Breast epithelium (tissue), 4 donors: ENCODE measurements at regions not wholly inside any gene's neighbourhood (a gene's known extent, or its start where the extent isn't known, plus 50 kb on each side); places are given as distances from the start of the nearest gene placed in this dataset.

ENCODE experiments used
- DNase-seq, 2 donors: peaks; one replicate each; pipeline ENCODE4 v3.0.0-alpha.2; 2019; ENCODE audit warnings: low spot score in 2 of 2
- H3K27ac ChIP-seq, 2 donors: fragments of 200-600 bp; sonication (generic) in 1 of 2; one replicate each; pipeline ENCODE4 v1.5.1; 2016 to 2019; ENCODE audit warnings: mild to moderate bottlenecking in 1 of 2
- H3K27me3 ChIP-seq, 2 donors: fragments of 200-600 bp; sonication (generic) in 1 of 2; one replicate each; pipeline versions ENCODE4 v1.5.1 to v1.6.0; 2017 to 2019; ENCODE audit warnings: control low read depth in 1 of 2, mild to moderate bottlenecking in 1 of 2
- H3K36me3 ChIP-seq: fragments of 200-600 bp; one replicate; pipeline ENCODE4 v1.5.1; 2019
- H3K4me1 ChIP-seq, 2 donors: fragments of 200-600 bp; sonication (generic); one replicate each; pipeline ENCODE4 v1.5.1; 2016 to 2019; ENCODE audit warnings: control low read depth in 1 of 2
- H3K4me3 ChIP-seq, 3 donors: fragments of 200-600 bp; sonication (generic); 1 replicate in 2 of 3; 2 replicates in 1 of 3; pipeline ENCODE4 v1.5.1; 2016 to 2019; ENCODE audit warnings: mild to moderate bottlenecking in 3 of 3, moderate library complexity in 2 of 3
- H3K9me3 ChIP-seq, 2 donors: fragments of 200-600 bp; sonication (generic) in 1 of 2; one replicate each; pipeline ENCODE4 v1.5.1; 2016 to 2019; ENCODE audit warnings: control low read depth in 1 of 2
- POLR2A ChIP-seq: fragments of 450-650 bp; IDR thresholded peaks from one replicate; pipeline ENCODE4 v1.6.1; 2016; ENCODE audit warnings: antibody characterized with exemption, mild to moderate bottlenecking, moderate library complexity
- POLR2AphosphoS5 ChIP-seq, 3 donors: sonication (generic); formaldehyde crosslinking; IDR thresholded peaks; one replicate each; pipeline ENCODE4 v1.6.1; 2017; ENCODE audit warnings: antibody characterized with exemption in 3 of 3
- intact Hi-C: fragments of 100-400 bp; cut with DNase I; formaldehyde crosslinking; loops from one replicate; pipeline ENCODE4 v1.15.1; 2023; ENCODE audit warnings: low total_unique reads
- TF ChIP-seq, protein P1 (sequence below), 3 donors: fragments of 450-650 bp; IDR thresholded peaks; one replicate each; pipeline ENCODE4 v1.5.1; 2016 to 2017; ENCODE audit warnings: antibody characterized with exemption in 3 of 3, mild to moderate bottlenecking in 3 of 3, moderate library complexity in 3 of 3

GRCh38 chr3:38985581-38985980 is 66.2 kb downstream of the SCN11A start:
- Histone ChIP-seq H3K4me3 (no peak overlapping the region), H3K9me3 (no peaks in the 10 kb centered on the region), H3K4me1 (no peaks in the 10 kb centered on the region), H3K36me3 (no peaks in the 10 kb centered on the region), H3K27me3 (no peaks in the 10 kb centered on the region), H3K27ac (no peak overlapping the region)
- no peak for TF ChIP-seq POLR2A
- TF ChIP-seq, protein P1, sequence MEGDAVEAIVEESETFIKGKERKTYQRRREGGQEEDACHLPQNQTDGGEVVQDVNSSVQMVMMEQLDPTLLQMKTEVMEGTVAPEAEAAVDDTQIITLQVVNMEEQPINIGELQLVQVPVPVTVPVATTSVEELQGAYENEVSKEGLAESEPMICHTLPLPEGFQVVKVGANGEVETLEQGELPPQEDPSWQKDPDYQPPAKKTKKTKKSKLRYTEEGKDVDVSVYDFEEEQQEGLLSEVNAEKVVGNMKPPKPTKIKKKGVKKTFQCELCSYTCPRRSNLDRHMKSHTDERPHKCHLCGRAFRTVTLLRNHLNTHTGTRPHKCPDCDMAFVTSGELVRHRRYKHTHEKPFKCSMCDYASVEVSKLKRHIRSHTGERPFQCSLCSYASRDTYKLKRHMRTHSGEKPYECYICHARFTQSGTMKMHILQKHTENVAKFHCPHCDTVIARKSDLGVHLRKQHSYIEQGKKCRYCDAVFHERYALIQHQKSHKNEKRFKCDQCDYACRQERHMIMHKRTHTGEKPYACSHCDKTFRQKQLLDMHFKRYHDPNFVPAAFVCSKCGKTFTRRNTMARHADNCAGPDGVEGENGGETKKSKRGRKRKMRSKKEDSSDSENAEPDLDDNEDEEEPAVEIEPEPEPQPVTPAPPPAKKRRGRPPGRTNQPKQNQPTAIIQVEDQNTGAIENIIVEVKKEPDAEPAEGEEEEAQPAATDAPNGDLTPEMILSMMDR (IDR thresholded peaks at IDR 0.05) = no peak
- no peak for TF ChIP-seq POLR2AphosphoS5 (IDR thresholded peaks at IDR 0.05)
- DNase-seq = no peak
- intact Hi-C loops = no loop called here

- Histone ChIP-seq H3K9me3 (no peaks in the 10 kb centered on the region), H3K27ac (no peak overlapping the region), H3K4me3 (no peak overlapping the region), H3K4me1 (no peaks in the 10 kb centered on the region), H3K27me3 (no peaks in the 10 kb centered on the region), H3K36me3 (no peaks in the 10 kb centered on the region)
- DNase-seq = no peak
- TF ChIP-seq POLR2A = no peak
- TF ChIP-seq POLR2AphosphoS5 (IDR thresholded peaks at IDR 0.05) = no peak
- TF ChIP-seq, protein P1 (IDR thresholded peaks at IDR 0.05) = no peak
- intact Hi-C loops = no loop called here
These were observed 67.0 kb downstream of the SCN11A start for GRCh38 chr3:38984731-38985130.

DNA sequence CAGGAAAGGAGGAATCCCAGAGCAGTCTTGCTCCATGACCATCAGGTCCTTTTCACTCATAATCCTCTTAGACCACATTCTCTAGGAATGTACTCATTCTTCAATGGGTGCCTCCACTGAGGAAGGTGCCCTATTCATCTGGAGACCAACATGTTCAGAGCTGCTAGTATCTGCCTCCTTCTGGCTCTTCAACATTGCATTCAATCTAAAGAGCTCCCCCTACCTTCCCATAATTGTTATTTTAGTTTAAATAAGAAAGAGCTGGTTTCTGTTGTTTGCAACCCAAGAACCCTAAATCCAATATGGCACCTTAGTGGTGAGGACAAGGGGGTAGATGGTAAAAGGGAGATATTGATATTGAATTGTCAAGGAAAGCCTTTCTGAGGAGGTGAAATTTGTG is 67.6 kb downstream of the SCN11A start:
- DNase-seq = no peak
- Histone ChIP-seq H3K27me3 (no peaks in the 10 kb centered on the region), H3K36me3 (no peaks in the 10 kb centered on the region), H3K4me3 (no peak overlapping the region), H3K27ac (no peak overlapping the region), H3K9me3 (no peaks in the 10 kb centered on the region), H3K4me1 (no peaks in the 10 kb centered on the region)
- intact Hi-C loops = no loop called here
- TF ChIP-seq POLR2A = no peak
- TF ChIP-seq, protein P1 (IDR thresholded peaks at IDR 0.05) = no peak
- TF ChIP-seq POLR2AphosphoS5 (IDR thresholded peaks at IDR 0.05) = no peak

DNA sequence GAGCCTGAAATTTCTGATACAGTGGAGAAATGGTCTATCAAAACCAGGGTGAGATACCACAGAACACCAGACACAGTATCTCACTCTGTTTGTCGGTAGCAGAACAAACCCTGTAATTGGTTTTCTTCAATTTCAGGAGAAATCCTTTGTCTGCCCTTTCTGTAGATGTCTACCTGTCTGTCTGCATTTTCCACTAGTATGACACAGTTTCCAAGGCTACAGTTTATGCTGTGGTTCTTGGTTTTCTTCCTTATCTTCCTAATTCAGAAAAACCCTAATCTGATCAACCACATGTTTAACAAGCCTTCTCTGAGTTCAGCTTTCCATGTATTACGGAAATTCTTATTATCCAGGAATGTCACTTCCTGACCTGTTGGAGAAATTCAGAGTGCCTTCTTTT is 70.8 kb downstream of the SCN11A start:
- no peak overlapping the region for H3K27ac ChIP-seq
- TF ChIP-seq, protein P1 (IDR thresholded peaks at IDR 0.05) = no peak
- TF ChIP-seq POLR2A (no peak), POLR2AphosphoS5 (IDR thresholded peaks at IDR 0.05) (no peak)
- intact Hi-C loops = no loop called here
- no peaks in the 10 kb centered on the region for H3K36me3 ChIP-seq
- H3K9me3 ChIP-seq = no peaks in the 10 kb centered on the region
- no peak overlapping the region for H3K4me3 ChIP-seq
- no peaks in the 10 kb centered on the region for H3K27me3 ChIP-seq
- H3K4me1 ChIP-seq = no peaks in the 10 kb centered on the region
- no peak for DNase-seq

- Histone ChIP-seq H3K36me3 (no peaks in the 10 kb centered on the region), H3K4me1 (no peaks in the 10 kb centered on the region), H3K9me3 (no peaks in the 10 kb centered on the region), H3K27me3 (no peaks in the 10 kb centered on the region), H3K4me3 (no peak overlapping the region), H3K27ac (no peak overlapping the region)
- TF ChIP-seq, protein P1 (IDR thresholded peaks at IDR 0.05) = no peak
- TF ChIP-seq POLR2AphosphoS5 (IDR thresholded peaks at IDR 0.05) = no peak
- no peak for TF ChIP-seq POLR2A
- intact Hi-C loops = no loop called here
- DNase-seq = no peak
These were observed 73.0 kb downstream of the SCN11A start for GRCh38 chr3:38978729-38979128.
